Liver (tissue), 8 donors: ENCODE measurements at regions not wholly inside any gene's neighbourhood (a gene's known extent, or its start where the extent isn't known, plus 50 kb on each side); places are given as distances from the start of the nearest gene placed in this dataset.

ENCODE experiments used
- DNase-seq: peaks from one replicate; pipeline ENCODE4 v3.0.0-alpha.2; 2017; ENCODE audit warnings: low spot score
- H3K27ac ChIP-seq, 2 donors: one replicate each; pipeline ENCODE4 v1.7.0; 2013; ENCODE audit warnings: inconsistent platforms in 2 of 2, low read length in 2 of 2, control low read depth in 1 of 2, low read depth in 1 of 2, mild to moderate bottlenecking in 1 of 2
- H3K27me3 ChIP-seq, 4 donors: one replicate each; pipeline versions ENCODE4 v1.6.1 to v1.7.0; 2013; ENCODE audit warnings: low read length in 3 of 4, inconsistent platforms in 1 of 4, mild to moderate bottlenecking in 1 of 4, moderate library complexity in 1 of 4; ENCODE audit not compliant: control insufficient read depth in 4 of 4, insufficient read depth in 4 of 4
- H3K36me3 ChIP-seq, 4 donors: one replicate each; pipeline versions ENCODE4 v1.6.1 to v1.7.0; 2013; ENCODE audit warnings: low read length in 3 of 4, mild to moderate bottlenecking in 3 of 4, low read depth in 1 of 4, moderate library complexity in 1 of 4; ENCODE audit not compliant: control insufficient read depth in 4 of 4, insufficient read depth in 3 of 4
- H3K4me1 ChIP-seq, 4 donors: one replicate each; pipeline versions ENCODE4 v1.6.1 to v1.7.0; 2013; ENCODE audit warnings: low read length in 3 of 4, mild to moderate bottlenecking in 3 of 4, moderate library complexity in 1 of 4; ENCODE audit not compliant: control insufficient read depth in 4 of 4, insufficient read depth in 4 of 4
- H3K4me3 ChIP-seq, 3 donors: one replicate each; pipeline versions ENCODE4 v1.6.1 to v1.7.0; 2013; ENCODE audit warnings: low read length in 3 of 3, control low read depth in 1 of 3, low read depth in 1 of 3, mild to moderate bottlenecking in 1 of 3
- H3K9ac ChIP-seq, 2 donors: one replicate each; pipeline ENCODE4 v1.7.0; 2013; ENCODE audit warnings: low read length in 2 of 2, mild to moderate bottlenecking in 2 of 2, moderate library complexity in 2 of 2, control low read depth in 1 of 2, low read depth in 1 of 2
- H3K9me3 ChIP-seq, 4 donors: one replicate each; pipeline versions ENCODE4 v1.6.1 to v1.7.0; 2013; ENCODE audit warnings: low read length in 3 of 4; ENCODE audit not compliant: control insufficient read depth in 4 of 4
- EGR1 ChIP-seq, 2 donors: IDR thresholded peaks; 2 replicates each; pipeline ENCODE4 v1.6.1; 2016 to 2018; ENCODE audit warnings: antibody characterized with exemption in 2 of 2, low read depth in 2 of 2
- FOXA2 ChIP-seq: IDR thresholded peaks from 2 replicates; pipeline ENCODE4 v1.6.1; 2016; ENCODE audit warnings: antibody characterized with exemption
- GABPA ChIP-seq, 2 donors: IDR thresholded peaks in 1 of 2; conservative IDR thresholded peaks in 1 of 2; 2 replicates each; pipeline ENCODE4 v1.6.1; 2016; ENCODE audit warnings: antibody characterized with exemption in 2 of 2, mild to moderate bottlenecking in 1 of 2, moderate library complexity in 1 of 2
- HNF4A ChIP-seq, 2 donors: conservative IDR thresholded peaks; 2 replicates each; pipeline ENCODE4 v1.6.1; 2016; ENCODE audit warnings: antibody characterized with exemption in 2 of 2, mild to moderate bottlenecking in 2 of 2
- HNF4G ChIP-seq: IDR thresholded peaks from 2 replicates; pipeline ENCODE4 v1.6.1; 2016; ENCODE audit warnings: antibody characterized with exemption
- JUND ChIP-seq, 2 donors: IDR thresholded peaks; 2 replicates each; pipeline ENCODE4 v1.6.1; 2016; ENCODE audit warnings: antibody characterized with exemption in 2 of 2
- NR2F2 ChIP-seq: IDR thresholded peaks from 2 replicates; pipeline ENCODE4 v1.6.1; 2016; ENCODE audit warnings: antibody characterized with exemption
- RXRA ChIP-seq, 2 donors: IDR thresholded peaks; 2 replicates each; pipeline ENCODE4 v1.6.1; 2017 to 2018; ENCODE audit warnings: antibody characterized with exemption in 2 of 2, mild to moderate bottlenecking in 1 of 2
- SP1 ChIP-seq: IDR thresholded peaks from 2 replicates; pipeline ENCODE4 v1.6.1; 2018; ENCODE audit warnings: antibody characterized with exemption, mild to moderate bottlenecking
- TAF1 ChIP-seq: conservative IDR thresholded peaks from 2 replicates; pipeline ENCODE4 v1.6.1; 2016; ENCODE audit warnings: antibody characterized with exemption, mild to moderate bottlenecking
- YY1 ChIP-seq: IDR thresholded peaks from 2 replicates; pipeline ENCODE4 v1.6.1; 2016; ENCODE audit warnings: antibody characterized with exemption, mild to moderate bottlenecking
- WGBS: extraction: QIAGEN DNeasy Blood & Tissue Kit; methylation state at CpG from one replicate; pipeline ENCODE4 v1.1.7; 2013; 5-methylcytosine and 5-hydroxymethylcytosine counted together
- TF ChIP-seq, protein P1 (sequence below): IDR thresholded peaks from 2 replicates; pipeline ENCODE4 v1.6.1; 2016; ENCODE audit warnings: antibody characterized with exemption, mild to moderate bottlenecking
- TF ChIP-seq, protein P2 (sequence below): fragments of 150-350 bp; IDR thresholded peaks from 2 replicates; pipeline ENCODE4 v1.5.1; 2017; ENCODE audit warnings: improper control_type of control experiment, low read depth, low read length; ENCODE audit not compliant: missing input control
- TF ChIP-seq, protein P3 (sequence below): IDR thresholded peaks from 2 replicates; pipeline ENCODE4 v1.6.1; 2016; ENCODE audit warnings: antibody characterized with exemption
- TF ChIP-seq, protein P4 (sequence below): IDR thresholded peaks from 2 replicates; pipeline ENCODE4 v1.6.1; 2016; ENCODE audit warnings: antibody characterized with exemption
- TF ChIP-seq, protein P5 (sequence below): IDR thresholded peaks from 2 replicates; pipeline ENCODE4 v1.6.1; 2016; ENCODE audit warnings: antibody characterized with exemption
- donor health status: healthy.
- donor health status: healthy.
- donor health status: healthy.
- donor health status: healthy.
- donor health status: healthy.

DNA sequence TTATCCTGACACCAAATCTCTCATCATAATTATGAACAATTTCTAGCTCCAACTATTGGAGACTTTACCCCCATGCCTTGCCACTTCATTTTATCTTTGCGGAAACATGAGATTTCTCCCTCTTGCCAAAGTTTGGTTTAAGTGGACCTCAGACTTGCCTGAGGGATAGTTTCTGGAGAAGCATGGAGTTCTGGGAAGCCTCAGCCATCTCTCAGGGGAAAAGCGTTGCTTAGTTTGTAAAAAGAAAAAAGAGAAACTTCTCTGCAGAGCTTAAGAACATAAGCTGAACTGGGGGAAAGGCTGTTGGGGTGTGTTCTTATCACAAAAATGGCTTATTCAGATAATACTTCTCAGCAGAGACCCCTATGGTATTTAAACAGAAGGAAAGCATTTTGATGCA is 347.4 kb upstream of the ADAMTS9 start:
- no peak overlapping the region for H3K9ac ChIP-seq
- no peaks in the 10 kb centered on the region for H3K27me3 ChIP-seq
- H3K9me3 ChIP-seq = no peaks in the 10 kb centered on the region
- no peak for TF ChIP-seq HNF4A (conservative IDR thresholded peaks at IDR 0.05)
- TF ChIP-seq HNF4G = no peak
- no peak for TF ChIP-seq TAF1
- TF ChIP-seq, protein P1, sequence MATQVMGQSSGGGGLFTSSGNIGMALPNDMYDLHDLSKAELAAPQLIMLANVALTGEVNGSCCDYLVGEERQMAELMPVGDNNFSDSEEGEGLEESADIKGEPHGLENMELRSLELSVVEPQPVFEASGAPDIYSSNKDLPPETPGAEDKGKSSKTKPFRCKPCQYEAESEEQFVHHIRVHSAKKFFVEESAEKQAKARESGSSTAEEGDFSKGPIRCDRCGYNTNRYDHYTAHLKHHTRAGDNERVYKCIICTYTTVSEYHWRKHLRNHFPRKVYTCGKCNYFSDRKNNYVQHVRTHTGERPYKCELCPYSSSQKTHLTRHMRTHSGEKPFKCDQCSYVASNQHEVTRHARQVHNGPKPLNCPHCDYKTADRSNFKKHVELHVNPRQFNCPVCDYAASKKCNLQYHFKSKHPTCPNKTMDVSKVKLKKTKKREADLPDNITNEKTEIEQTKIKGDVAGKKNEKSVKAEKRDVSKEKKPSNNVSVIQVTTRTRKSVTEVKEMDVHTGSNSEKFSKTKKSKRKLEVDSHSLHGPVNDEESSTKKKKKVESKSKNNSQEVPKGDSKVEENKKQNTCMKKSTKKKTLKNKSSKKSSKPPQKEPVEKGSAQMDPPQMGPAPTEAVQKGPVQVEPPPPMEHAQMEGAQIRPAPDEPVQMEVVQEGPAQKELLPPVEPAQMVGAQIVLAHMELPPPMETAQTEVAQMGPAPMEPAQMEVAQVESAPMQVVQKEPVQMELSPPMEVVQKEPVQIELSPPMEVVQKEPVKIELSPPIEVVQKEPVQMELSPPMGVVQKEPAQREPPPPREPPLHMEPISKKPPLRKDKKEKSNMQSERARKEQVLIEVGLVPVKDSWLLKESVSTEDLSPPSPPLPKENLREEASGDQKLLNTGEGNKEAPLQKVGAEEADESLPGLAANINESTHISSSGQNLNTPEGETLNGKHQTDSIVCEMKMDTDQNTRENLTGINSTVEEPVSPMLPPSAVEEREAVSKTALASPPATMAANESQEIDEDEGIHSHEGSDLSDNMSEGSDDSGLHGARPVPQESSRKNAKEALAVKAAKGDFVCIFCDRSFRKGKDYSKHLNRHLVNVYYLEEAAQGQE = no peak
- no peak for TF ChIP-seq GABPA (IDR thresholded peaks at IDR 0.05 in 1 of 2, conservative IDR thresholded peaks at IDR 0.05 in 1 of 2)
- no peak for TF ChIP-seq JUND (IDR thresholded peaks at IDR 0.05)
- TF ChIP-seq, protein P2, sequence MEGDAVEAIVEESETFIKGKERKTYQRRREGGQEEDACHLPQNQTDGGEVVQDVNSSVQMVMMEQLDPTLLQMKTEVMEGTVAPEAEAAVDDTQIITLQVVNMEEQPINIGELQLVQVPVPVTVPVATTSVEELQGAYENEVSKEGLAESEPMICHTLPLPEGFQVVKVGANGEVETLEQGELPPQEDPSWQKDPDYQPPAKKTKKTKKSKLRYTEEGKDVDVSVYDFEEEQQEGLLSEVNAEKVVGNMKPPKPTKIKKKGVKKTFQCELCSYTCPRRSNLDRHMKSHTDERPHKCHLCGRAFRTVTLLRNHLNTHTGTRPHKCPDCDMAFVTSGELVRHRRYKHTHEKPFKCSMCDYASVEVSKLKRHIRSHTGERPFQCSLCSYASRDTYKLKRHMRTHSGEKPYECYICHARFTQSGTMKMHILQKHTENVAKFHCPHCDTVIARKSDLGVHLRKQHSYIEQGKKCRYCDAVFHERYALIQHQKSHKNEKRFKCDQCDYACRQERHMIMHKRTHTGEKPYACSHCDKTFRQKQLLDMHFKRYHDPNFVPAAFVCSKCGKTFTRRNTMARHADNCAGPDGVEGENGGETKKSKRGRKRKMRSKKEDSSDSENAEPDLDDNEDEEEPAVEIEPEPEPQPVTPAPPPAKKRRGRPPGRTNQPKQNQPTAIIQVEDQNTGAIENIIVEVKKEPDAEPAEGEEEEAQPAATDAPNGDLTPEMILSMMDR = no peak
- TF ChIP-seq, protein P3, sequence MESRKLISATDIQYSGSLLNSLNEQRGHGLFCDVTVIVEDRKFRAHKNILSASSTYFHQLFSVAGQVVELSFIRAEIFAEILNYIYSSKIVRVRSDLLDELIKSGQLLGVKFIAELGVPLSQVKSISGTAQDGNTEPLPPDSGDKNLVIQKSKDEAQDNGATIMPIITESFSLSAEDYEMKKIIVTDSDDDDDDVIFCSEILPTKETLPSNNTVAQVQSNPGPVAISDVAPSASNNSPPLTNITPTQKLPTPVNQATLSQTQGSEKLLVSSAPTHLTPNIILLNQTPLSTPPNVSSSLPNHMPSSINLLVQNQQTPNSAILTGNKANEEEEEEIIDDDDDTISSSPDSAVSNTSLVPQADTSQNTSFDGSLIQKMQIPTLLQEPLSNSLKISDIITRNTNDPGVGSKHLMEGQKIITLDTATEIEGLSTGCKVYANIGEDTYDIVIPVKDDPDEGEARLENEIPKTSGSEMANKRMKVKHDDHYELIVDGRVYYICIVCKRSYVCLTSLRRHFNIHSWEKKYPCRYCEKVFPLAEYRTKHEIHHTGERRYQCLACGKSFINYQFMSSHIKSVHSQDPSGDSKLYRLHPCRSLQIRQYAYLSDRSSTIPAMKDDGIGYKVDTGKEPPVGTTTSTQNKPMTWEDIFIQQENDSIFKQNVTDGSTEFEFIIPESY = no peak
- TF ChIP-seq NR2F2 = no peak
- TF ChIP-seq, protein P4, sequence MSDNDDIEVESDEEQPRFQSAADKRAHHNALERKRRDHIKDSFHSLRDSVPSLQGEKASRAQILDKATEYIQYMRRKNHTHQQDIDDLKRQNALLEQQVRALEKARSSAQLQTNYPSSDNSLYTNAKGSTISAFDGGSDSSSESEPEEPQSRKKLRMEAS = no peak
- H3K4me1 ChIP-seq = no peaks in the 10 kb centered on the region
- H3K4me3 ChIP-seq = no peak overlapping the region
- WGBS = 96% methylated on average over 2 of the region's 2 CpGs
- no peaks in the 10 kb centered on the region for H3K36me3 ChIP-seq
- H3K27ac ChIP-seq = no peak overlapping the region
- DNase-seq = no peak

DNA sequence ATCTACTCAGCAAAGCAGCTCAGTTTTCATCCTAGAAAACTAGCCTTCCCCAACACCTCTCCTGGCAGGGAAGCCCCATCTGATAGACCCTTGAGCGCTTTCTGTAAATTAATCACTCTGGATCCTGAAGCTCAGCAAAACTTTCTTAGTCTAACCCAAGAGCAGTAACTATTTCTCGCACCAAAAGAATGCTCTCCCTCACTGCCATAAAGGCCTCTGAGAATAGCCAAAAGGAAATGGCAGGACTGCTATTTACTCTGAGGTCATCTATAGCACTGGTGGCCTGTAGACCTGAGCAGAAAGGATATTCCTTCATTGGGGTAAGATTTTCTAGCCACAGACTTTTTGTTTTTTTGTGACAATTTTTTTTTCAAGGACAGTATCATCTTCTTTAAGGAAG is 345.8 kb upstream of the ADAMTS9 start:
- no peak for DNase-seq
- no peaks in the 10 kb centered on the region for H3K27me3 ChIP-seq
- no peak overlapping the region for H3K4me3 ChIP-seq
- no peaks in the 10 kb centered on the region for H3K4me1 ChIP-seq
- H3K27ac ChIP-seq = no peak overlapping the region
- no peak overlapping the region for H3K9ac ChIP-seq
- TF ChIP-seq SP1 (no peak), EGR1 (IDR thresholded peaks at IDR 0.05; ENCODE audit: low read depth in 2 of 2) (no peak), YY1 (no peak), FOXA2 (no peak), RXRA (IDR thresholded peaks at IDR 0.05) (no peak), HNF4G (no peak), GABPA (IDR thresholded peaks at IDR 0.05 in 1 of 2, conservative IDR thresholded peaks at IDR 0.05 in 1 of 2) (no peak), HNF4A (conservative IDR thresholded peaks at IDR 0.05) (no peak), NR2F2 (no peak), JUND (IDR thresholded peaks at IDR 0.05) (no peak), TAF1 (no peak)
- TF ChIP-seq, protein P4 = no peak
- TF ChIP-seq, protein P2 = no peak
- TF ChIP-seq, protein P3 = no peak
- TF ChIP-seq, protein P5, sequence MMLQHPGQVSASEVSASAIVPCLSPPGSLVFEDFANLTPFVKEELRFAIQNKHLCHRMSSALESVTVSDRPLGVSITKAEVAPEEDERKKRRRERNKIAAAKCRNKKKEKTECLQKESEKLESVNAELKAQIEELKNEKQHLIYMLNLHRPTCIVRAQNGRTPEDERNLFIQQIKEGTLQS = no peak
- H3K9me3 ChIP-seq = no peaks in the 10 kb centered on the region
- 95% methylated on average over 2 of the region's 2 CpGs for WGBS
- H3K36me3 ChIP-seq = no peaks in the 10 kb centered on the region
